ENCODE measurements at regions not wholly inside any gene's neighbourhood (a gene's known extent, or its start where the extent isn't known, plus 50 kb on each side); places are given as distances from the start of the nearest gene placed in this dataset.
"Not testable (repeated sequence)": the region's sequence is repeated elsewhere in the genome, so short reads cannot be mapped to it uniquely, and the experiment has no call there.

DNA sequence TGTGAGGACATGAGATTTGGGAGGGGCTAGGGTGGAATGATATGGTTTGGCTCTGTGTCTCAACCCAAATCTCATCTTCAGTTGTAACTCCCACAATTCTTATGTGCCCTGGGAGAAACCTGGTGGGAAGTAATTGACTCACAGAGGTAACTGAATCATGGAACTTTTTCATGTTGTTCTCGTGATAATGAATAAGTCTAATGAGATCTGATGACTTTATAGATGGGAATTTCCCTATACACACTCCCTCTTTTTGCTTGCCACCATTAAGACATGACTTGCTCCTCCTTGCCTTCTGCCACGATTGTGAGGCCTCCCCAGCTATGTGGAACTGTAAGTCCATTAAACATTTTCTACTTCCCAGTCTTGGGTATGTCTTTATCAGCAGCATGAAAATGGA is 253.2 kb upstream of the GK2 start:
- DNase-seq = no peak

GRCh38 chr4:79659308-79659870 is 251.4 kb upstream of the GK2 start:
- DNase-seq = not testable (repeated sequence)

- no peak for DNase-seq
These were observed 249.4 kb upstream of the GK2 start for GRCh38 chr4:79657379-79657778.

- DNase-seq = no peak
These were observed 245.8 kb upstream of the GK2 start for GRCh38 chr4:79653871-79654270.

DNA sequence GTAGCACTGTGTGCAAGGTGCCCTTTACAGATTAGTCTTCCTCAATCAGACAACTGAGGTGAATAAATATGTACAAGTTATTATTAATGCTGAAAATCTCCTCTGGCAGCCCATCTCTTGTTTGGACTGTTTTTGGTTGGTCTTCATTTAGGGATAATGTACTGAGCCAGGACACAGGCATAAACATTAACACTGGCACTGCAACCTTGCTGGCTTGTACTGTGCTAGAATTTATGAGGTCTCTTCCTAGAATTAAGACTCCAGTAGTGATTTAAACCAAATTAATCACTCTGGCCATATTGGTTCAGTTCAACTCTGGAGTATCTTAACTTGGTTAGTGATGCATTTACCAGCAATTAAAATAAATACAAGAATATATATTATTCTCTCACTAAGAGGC is 244.7 kb upstream of the GK2 start:
- DNase-seq = no peak

- no peak for DNase-seq
These were observed 244.2 kb upstream of the GK2 start for GRCh38 chr4:79652232-79652631.

DNA sequence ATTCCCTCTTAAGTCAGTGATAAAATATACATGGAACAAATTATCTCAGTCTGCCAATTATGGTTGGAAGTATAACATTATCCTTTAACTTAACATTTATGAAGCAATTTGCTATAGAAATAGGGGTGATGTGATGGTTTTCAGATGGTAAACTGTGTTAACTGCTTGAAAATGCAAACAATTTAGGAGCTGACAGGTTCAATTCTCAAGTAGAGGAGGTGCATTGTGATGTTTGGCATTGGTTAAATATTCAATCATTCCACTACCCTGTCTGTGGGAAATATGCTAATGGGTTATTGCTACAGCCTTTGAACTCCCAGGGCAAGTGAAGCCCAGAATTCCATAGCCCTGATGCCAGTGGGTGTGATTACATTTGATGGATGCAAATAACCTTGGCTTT is 243.4 kb upstream of the GK2 start:
- DNase-seq = no peak

- peak; percentile 7 for DNase-seq
These were observed 242.9 kb upstream of the GK2 start for GRCh38 chr4:79650794-79651431.

- no peak for DNase-seq
These were observed 242.2 kb upstream of the GK2 start for GRCh38 chr4:79650217-79650616.

DNA sequence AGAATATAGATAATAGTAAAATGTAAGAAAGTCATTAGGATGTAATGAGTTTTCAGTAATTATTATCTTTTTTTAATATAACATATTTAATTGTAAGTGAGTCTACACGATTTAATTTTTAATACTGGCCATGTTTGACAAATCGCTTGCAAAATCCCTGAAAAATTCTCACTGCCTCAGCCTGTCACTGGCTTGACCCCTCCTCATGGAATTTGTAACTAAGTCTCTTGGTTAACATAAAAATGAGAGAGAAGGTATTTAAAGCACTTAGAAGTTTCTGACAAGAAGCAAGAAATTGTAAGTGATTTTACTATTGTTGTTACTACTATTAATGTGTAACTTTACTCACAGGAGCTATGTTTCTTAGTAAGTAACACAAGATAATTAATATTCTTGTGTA is 237.9 kb upstream of the GK2 start:
- no peak for DNase-seq

GRCh38 chr4:79638735-79639134 is 230.7 kb upstream of the GK2 start:
- no peak for DNase-seq

DNA sequence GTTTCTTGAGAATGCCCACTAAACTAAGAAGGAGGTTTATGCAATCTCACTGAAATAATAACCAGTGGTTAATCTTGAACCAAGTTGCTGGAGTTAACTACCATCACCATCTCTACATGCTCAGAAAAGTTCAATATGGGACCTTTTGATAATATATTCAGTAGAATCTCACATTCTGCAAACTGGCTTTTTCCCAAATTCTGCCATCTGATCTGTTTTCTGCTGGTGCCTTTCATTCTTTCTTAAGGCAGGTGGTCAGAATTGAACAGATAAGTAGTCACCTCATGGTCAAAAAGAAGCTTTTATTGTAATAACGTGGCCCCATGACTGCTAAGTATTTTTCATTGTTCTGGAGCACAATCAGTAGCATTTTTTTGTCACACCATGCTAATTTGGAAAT is 229.0 kb upstream of the GK2 start:
- no peak for DNase-seq

DNA sequence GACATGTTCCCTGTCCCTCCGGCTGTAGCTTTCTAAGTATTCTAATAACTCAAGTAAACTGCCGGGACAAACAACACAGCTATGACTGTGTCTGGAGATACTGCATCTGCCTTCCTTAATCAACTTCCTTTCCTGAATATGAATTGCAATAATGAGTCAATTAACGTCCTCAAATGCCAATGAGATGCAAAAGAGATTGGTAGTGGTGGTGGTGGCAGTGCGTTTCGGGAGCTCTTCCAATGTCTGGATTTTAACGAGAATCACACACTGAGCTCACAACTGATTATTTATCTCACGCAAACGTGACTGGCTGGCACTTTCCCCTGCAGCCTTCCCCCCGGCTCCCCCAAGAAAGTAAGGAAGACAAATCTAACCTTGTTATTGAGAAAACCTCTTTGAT is 226.1 kb upstream of the GK2 start:
- no peak for DNase-seq

- DNase-seq = no peak
These were observed 224.1 kb upstream of the GK2 start for GRCh38 chr4:79632114-79632513.

- DNase-seq = no peak
These were observed 218.6 kb upstream of the GK2 start for GRCh38 chr4:79626611-79627010.

GRCh38 chr4:79626101-79626500 is 218.1 kb upstream of the GK2 start:
- no peak for DNase-seq

GRCh38 chr4:79625361-79625760 is 217.3 kb upstream of the GK2 start:
- no peak for DNase-seq

- DNase-seq = peak; percentile 3
These were observed 215.2 kb upstream of the GK2 start for GRCh38 chr4:79623021-79623870.

DNA sequence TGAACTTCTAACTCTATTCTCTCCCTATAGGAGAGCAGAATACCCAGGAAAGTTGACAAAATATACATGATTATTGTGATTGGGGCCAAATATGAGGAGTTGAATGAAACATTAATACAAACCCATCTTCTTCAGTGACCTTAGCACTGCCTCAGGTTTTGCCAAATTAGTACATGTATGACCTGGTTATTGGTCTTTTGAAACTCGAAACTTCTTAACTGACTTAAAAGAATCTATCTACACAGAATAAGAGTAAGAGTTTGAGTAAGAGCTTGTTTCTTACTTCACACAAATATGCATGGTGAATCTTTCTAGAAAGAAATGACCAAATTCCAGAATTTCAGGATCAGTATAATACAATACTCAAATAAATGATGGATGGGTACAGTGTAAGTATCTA is 213.0 kb upstream of the GK2 start:
- DNase-seq = no peak

DNA sequence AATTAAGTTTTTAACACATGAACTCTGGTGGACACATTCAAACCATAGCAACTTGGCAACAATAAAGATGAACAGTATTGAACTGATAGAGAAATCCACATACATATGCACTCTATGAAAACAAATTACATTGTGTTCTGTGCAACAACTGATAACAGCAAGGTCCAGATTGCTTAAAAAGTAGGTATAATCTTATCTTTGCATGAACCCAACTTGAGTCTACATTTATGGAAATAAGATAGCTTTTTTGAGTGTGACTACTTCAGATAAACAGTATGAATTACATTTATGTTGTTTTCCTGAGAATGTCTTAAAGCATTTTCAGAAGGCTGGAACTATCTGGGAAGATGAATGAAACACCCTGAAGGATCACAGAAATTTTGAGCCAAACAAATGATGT is 212.6 kb upstream of the GK2 start:
- no peak for DNase-seq

GRCh38 chr4:79613269-79613935 is 205.4 kb upstream of the GK2 start:
- no peak for DNase-seq

- no peak for DNase-seq
These were observed 203.0 kb upstream of the GK2 start for GRCh38 chr4:79611026-79611425.

GRCh38 chr4:79609817-79610216 is 201.8 kb upstream of the GK2 start:
- DNase-seq = no peak

DNA sequence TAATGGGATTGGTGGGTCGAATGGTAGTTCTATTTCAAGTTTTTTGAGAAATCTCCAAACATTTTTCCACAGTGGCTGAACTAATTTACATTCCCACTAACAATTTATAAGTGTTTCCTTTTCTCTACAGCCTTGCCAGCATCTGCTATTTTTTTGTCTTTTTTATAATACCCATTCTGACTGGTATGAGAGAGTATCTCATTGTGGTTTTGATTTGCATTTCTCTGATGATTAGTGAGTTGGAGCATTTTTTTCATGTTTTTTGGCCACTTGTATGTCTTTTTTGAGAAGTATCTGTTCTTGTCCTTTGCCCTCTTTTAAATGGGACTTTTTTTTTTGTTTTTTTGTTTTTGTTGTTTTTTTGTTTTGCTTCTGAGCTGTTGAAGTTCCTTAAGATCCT is 200.0 kb upstream of the GK2 start:
- no peak for DNase-seq

All from EL (cell line).